ENCODE measurements at regions not wholly inside any gene's neighbourhood (a gene's known extent, or its start where the extent isn't known, plus 50 kb on each side); places are given as distances from the start of the nearest gene placed in this dataset.

- Mint-ChIP-seq H3K27me3 (no peaks in the 10 kb centered on the region), H3K4me3 (no peak overlapping the region), H3K36me3 (ENCODE audit: low read depth) (no peaks in the 10 kb centered on the region), H3K4me1 (ENCODE audit: low read depth) (no peaks in the 10 kb centered on the region), H3K27ac (no peak overlapping the region), H3K9me3 (no peaks in the 10 kb centered on the region)
- no peak for ATAC-seq
- intact Hi-C loops (cut with micrococcal nuclease) = no loop called here
- ChIA-PET CTCF (interaction anchor here (0.5 kb wide), 1 partner anchor 319 kb away, joined by 3 read pairs; no protein-coding TSS in a partner anchor), POLR2A (no interaction called here)
- DNase-seq = no peak
- no peak for TF ChIP-seq CTCF (IDR thresholded peaks at IDR 0.05)
Observed at GRCh38 chr3:152606146-152606545, 228.8 kb upstream of the P2RY1 start.

DNA sequence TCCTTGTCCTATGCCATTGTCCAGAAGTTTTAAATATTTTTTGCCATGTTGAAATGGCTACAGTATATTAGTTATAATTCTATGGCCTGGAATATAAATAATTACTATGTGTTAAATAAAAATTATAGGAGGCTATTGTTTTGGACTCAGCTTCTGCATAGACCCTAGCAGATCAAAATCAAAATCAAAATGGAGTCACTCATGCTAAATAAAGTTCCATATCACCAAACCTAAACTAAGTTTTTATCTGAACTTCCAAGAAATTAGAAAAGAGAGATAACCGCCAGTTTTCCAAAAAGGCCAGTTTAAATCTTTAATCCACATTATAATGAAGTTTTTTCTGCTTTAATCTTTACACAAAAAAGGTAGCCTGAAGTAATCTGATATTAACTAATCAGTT, 227.8 kb upstream of the P2RY1 start:
- Mint-ChIP-seq H3K27me3 (no peaks in the 10 kb centered on the region), H3K36me3 (ENCODE audit: low read depth) (no peaks in the 10 kb centered on the region), H3K4me1 (ENCODE audit: low read depth) (no peaks in the 10 kb centered on the region), H3K27ac (no peak overlapping the region), H3K4me3 (no peak overlapping the region), H3K9me3 (no peaks in the 10 kb centered on the region)
- DNase-seq = no peak
- intact Hi-C loops (cut with micrococcal nuclease) = no loop called here
- CTCF ChIA-PET = no interaction called here
- no peak for ATAC-seq
- POLR2A ChIA-PET = no interaction called here
- TF ChIP-seq CTCF (IDR thresholded peaks at IDR 0.05) = no peak

DNA sequence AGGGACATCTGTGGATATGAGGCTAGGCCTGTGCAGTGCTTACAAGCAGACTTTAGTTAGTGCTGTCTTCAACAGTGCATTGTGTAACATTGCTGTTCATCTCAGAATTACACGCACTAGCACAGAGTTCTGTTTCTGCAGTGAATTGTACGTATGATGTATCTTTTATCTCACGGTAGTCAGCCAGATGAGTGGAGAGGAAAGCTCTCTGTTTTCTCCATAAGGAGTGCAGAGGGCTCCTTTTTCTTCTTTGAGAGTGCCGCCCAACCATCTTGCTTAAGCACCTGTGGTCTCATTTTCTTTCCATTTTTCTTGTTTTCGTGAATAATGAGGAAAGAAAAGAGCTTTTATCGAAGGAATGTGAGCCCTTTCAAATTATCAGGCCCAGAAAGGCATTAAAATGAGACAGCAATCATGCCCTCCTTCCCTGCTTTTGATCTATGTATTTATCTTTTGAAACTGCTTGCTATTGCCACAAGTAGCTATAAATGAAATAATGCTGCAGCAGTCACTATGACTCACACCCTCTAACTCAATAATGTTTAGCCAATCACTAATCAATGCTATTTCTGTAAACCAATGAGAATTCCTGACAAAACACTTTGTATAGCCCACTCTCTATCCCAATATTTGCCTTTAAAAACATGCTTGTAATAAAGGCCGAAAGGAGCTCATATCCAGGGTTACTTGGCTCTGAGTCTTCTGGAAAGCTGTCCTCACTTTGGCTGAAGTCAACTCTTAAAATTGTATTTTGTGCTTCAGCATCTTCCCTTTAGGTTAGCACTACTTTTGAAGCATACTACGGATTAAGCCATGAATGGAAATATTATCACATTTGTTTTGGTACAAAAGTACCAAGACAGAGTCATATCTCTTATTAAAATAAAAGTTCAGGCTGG, 226.0 kb upstream of the P2RY1 start:
- no peaks in the 10 kb centered on the region for H3K4me1 Mint-ChIP-seq (ENCODE audit: low read depth)
- no peaks in the 10 kb centered on the region for H3K36me3 Mint-ChIP-seq (ENCODE audit: low read depth)
- H3K4me3 Mint-ChIP-seq = no peak overlapping the region
- no peak for TF ChIP-seq CTCF (IDR thresholded peaks at IDR 0.05)
- ChIA-PET CTCF (interaction anchor here (1.2 kb wide), 1 partner anchor 18 kb away, joined by 3 read pairs; no protein-coding TSS in a partner anchor), POLR2A (no interaction called here)
- intact Hi-C loops (cut with micrococcal nuclease) = no loop called here
- ATAC-seq (no peak), DNase-seq (no peak)
- no peaks in the 10 kb centered on the region for H3K9me3 Mint-ChIP-seq
- H3K27ac Mint-ChIP-seq = no peak overlapping the region
- H3K27me3 Mint-ChIP-seq = no peaks in the 10 kb centered on the region

- DNase-seq (no peak), ATAC-seq (no peak)
- Mint-ChIP-seq H3K4me1 (ENCODE audit: low read depth) (no peaks in the 10 kb centered on the region), H3K27me3 (no peaks in the 10 kb centered on the region), H3K4me3 (no peak overlapping the region), H3K27ac (no peak overlapping the region), H3K36me3 (ENCODE audit: low read depth) (no peaks in the 10 kb centered on the region), H3K9me3 (no peaks in the 10 kb centered on the region)
- intact Hi-C loops (cut with micrococcal nuclease) = no loop called here
- TF ChIP-seq CTCF (IDR thresholded peaks at IDR 0.05) = no peak
- ChIA-PET CTCF (interaction anchor here (1.2 kb wide), 1 partner anchor 17 kb away, joined by 3 read pairs; no protein-coding TSS in a partner anchor), POLR2A (no interaction called here)
Observed at GRCh38 chr3:152609891-152610290, 225.0 kb upstream of the P2RY1 start.

DNA sequence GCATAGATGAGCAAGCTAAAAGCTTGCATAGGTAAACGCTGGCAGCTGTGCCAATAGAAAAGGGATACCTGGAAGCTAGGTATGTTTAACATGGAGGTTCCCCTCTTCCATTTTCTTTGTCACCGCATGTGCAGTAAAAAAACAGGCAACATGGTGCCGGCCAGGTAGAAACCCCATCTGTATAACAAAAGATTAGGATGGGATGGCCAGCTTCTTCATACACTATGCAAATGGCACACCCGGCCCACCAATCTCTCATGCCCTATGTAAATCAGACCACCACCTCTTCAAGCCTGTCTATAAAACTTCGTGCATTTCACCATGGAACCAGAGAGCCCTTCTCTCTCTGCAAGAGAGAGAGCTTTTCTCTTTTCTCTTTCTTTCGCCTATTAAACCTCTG, 224.3 kb upstream of the P2RY1 start:
- Mint-ChIP-seq H3K4me1 (ENCODE audit: low read depth) (no peaks in the 10 kb centered on the region), H3K9me3 (no peaks in the 10 kb centered on the region), H3K4me3 (no peak overlapping the region), H3K27ac (no peak overlapping the region), H3K27me3 (peaks cover 5% of the 10 kb centered on the region), H3K36me3 (ENCODE audit: low read depth) (no peaks in the 10 kb centered on the region)
- POLR2A ChIA-PET = no interaction called here
- CTCF ChIA-PET = no interaction called here
- DNase-seq (no peak), ATAC-seq (no peak)
- intact Hi-C loops (cut with micrococcal nuclease) = no loop called here
- TF ChIP-seq CTCF (IDR thresholded peaks at IDR 0.05) = no peak
